ENCODE measurements at regions not wholly inside any gene's neighbourhood (a gene's known extent, or its start where the extent isn't known, plus 50 kb on each side); places are given as distances from the start of the nearest gene placed in this dataset.

DNA sequence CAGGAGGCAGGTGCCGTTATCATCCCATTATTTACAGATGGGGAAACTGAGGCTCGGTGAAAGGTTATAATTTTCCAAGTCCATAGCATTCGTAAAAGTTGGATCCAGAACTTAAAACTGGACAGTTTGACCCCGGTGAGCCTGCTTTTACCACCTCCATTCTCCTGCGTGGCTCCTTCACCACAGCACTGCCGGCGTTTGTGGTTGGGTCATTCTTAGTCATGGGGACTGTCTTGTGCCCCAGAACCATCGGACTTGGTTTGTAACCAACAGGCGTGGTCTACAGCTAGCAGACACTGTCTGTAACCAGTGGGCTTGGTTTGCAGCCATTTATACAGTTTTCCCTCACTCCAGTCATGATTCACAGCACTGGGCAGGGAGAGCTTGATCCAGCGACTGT, 511.3 kb downstream of the NPHP4 start:
- Histone ChIP-seq H3K27ac (no peak overlapping the region), H3K9me3 (no peaks in the 10 kb centered on the region), H3K27me3 (peaks cover 3 to 37% (median 14%) of the 10 kb centered on the region in 3 donors), H3K4me1 (no peaks in the 10 kb centered on the region), H3K4me3 (no peak overlapping the region), H3K36me3 (no peaks in the 10 kb centered on the region)
- no peak for DNase-seq
- intact Hi-C loops (cut with DNase I): no loop called here
- no peak for TF ChIP-seq POLR2AphosphoS5 (IDR thresholded peaks at IDR 0.05)
- TF ChIP-seq EP300 (IDR thresholded peaks at IDR 0.05): no peak
- no peak for TF ChIP-seq POLR2A (IDR thresholded peaks at IDR 0.05)
- TF ChIP-seq, protein P1, sequence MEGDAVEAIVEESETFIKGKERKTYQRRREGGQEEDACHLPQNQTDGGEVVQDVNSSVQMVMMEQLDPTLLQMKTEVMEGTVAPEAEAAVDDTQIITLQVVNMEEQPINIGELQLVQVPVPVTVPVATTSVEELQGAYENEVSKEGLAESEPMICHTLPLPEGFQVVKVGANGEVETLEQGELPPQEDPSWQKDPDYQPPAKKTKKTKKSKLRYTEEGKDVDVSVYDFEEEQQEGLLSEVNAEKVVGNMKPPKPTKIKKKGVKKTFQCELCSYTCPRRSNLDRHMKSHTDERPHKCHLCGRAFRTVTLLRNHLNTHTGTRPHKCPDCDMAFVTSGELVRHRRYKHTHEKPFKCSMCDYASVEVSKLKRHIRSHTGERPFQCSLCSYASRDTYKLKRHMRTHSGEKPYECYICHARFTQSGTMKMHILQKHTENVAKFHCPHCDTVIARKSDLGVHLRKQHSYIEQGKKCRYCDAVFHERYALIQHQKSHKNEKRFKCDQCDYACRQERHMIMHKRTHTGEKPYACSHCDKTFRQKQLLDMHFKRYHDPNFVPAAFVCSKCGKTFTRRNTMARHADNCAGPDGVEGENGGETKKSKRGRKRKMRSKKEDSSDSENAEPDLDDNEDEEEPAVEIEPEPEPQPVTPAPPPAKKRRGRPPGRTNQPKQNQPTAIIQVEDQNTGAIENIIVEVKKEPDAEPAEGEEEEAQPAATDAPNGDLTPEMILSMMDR (IDR thresholded peaks at IDR 0.05): no peak
- WGBS, 2 donors: 89 to 90% methylated on average over 10 of the region's 10 CpGs

DNA sequence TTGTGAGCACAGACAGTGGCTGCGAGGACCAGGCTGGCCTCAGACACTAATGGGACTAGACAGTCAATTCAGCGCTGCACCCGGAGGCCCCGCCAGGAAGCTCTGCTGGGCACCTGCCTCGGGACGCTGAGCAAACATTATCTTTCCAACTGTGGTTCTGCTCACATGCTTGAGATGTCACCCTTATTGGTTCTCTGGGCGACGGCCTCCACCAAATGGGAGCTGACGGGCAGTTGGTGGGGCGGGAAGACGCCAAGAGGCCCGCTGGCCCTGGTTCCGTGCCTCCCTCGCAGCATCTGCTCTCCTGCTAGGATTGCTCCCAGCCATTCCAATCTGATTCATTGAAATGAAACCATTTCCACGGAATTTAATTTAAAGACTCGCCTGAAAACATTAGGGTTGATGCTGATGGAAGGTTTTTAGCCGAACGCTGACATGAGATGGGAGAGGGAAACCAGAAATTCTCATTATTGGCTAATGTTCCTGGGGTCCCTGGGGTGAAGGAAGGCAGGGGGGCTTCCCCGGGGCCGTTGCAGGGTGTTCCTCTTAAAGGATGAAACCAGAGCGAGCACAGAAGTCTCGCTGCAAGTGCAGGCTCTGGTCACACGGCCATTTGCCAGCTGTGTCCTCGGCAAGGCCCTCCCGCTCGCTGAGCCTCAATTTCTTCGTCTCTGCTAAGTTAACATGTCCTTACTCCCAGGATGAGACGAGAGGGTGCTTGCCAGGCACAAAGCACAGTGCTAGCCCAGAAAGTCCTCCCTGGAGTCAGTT, 512.2 kb downstream of the NPHP4 start:
- Histone ChIP-seq H3K4me3 (no peak overlapping the region), H3K36me3 (no peaks in the 10 kb centered on the region), H3K4me1 (no peaks in the 10 kb centered on the region), H3K9me3 (no peaks in the 10 kb centered on the region), H3K27me3 (peaks cover 3 to 28% (median 5%) of the 10 kb centered on the region in 3 donors), H3K27ac (no peak overlapping the region)
- intact Hi-C loops (cut with DNase I): no loop called here
- DNase-seq: no peak
- 76 to 86% methylated on average over 28 of the region's 28 CpGs for WGBS, 2 donors
- TF ChIP-seq, protein P1 (IDR thresholded peaks at IDR 0.05): no peak
- TF ChIP-seq EP300 (IDR thresholded peaks at IDR 0.05): no peak
- no peak for TF ChIP-seq POLR2A (IDR thresholded peaks at IDR 0.05)
- TF ChIP-seq POLR2AphosphoS5 (IDR thresholded peaks at IDR 0.05): no peak

DNA sequence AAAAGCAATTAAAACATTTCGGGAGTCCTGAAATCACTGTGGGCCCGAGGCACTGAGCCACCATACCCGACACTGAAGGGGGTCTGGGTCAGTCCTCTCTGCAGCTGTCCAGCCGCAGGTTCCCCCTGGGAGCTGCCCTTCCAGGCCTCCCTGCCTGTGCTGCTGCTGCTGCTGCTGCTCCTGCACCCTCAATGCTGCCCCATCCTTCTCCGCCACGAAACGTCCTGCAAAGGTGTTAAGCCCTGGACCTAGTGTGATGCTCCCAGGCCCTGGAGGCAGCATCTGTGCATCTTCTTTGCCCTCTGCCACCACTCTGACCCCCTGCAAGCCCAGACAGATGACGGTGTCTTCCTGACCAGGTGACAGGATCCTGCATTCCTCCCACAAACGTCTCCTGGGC, 513.3 kb downstream of the NPHP4 start:
- TF ChIP-seq, protein P1 (IDR thresholded peaks at IDR 0.05): no peak
- TF ChIP-seq EP300 (IDR thresholded peaks at IDR 0.05) (no peak), POLR2AphosphoS5 (IDR thresholded peaks at IDR 0.05) (no peak), POLR2A (IDR thresholded peaks at IDR 0.05) (no peak)
- 76 to 77% methylated on average over 9 of the region's 9 CpGs for WGBS, 2 donors
- Histone ChIP-seq H3K4me1 (no peaks in the 10 kb centered on the region), H3K27ac (no peak overlapping the region), H3K27me3 (peaks cover 3 to 17% (median 3%) of the 10 kb centered on the region in 3 donors), H3K36me3 (no peaks in the 10 kb centered on the region), H3K9me3 (no peaks in the 10 kb centered on the region), H3K4me3 (no peak overlapping the region)
- intact Hi-C loops (cut with DNase I): no loop called here
- DNase-seq: no peak

DNA sequence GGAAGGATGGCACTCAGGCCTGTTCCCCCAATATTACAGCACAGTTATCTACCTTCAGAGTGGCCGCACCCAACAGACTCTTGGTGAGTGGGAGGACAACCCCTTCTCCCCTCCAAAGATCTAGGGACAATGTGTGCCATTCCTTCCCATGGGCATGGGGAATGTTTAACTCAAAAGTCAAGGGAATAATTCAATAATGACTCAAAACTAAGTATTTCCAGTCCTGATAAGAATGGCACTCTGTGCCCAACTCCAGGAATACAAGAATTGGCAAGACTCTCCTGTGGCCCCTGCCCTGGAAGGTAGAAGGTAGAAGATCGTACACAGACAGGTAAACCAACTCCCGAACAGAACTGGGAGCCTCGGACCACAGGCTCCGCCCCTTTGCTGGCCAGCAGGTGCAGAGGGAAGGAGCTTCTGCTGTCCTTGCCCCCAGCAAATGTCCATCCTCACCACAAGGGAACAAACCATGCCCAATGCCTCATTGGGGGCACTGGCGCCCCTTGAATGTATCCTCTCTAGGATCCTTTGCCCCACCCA, 514.0 kb downstream of the NPHP4 start:
- no peak for DNase-seq
- Histone ChIP-seq H3K9me3 (no peaks in the 10 kb centered on the region), H3K4me3 (no peak overlapping the region), H3K27ac (no peak overlapping the region), H3K27me3 (peaks cover 3 to 15% (median 3%) of the 10 kb centered on the region in 3 donors), H3K4me1 (no peaks in the 10 kb centered on the region), H3K36me3 (no peaks in the 10 kb centered on the region)
- TF ChIP-seq POLR2A (IDR thresholded peaks at IDR 0.05): no peak
- no peak for TF ChIP-seq EP300 (IDR thresholded peaks at IDR 0.05)
- no peak for TF ChIP-seq POLR2AphosphoS5 (IDR thresholded peaks at IDR 0.05)
- TF ChIP-seq, protein P1 (IDR thresholded peaks at IDR 0.05): no peak
- WGBS, 2 donors: 66 to 77% methylated on average over 6 of the region's 6 CpGs
- intact Hi-C loops (cut with DNase I): no loop called here
